GM12892 (cell line): ENCODE measurements at regions not wholly inside any gene's neighbourhood (a gene's known extent, or its start where the extent isn't known, plus 50 kb on each side); places are given as distances from the start of the nearest gene placed in this dataset.

Experiments used
- DNase-seq: peaks from one replicate; pipeline ENCODE4 v3.0.0; 2011; ENCODE audit not compliant: insufficient read length
- FAIRE-seq: peaks from 2 replicates; lab custom pipeline; 2011; peaks lifted over from hg19 to GRCh38; lab: Jason Lieb, UNC
- POLR2A ChIP-seq: IDR thresholded peaks from 2 replicates; pipeline ENCODE4 v1.6.1; 2011; ENCODE audit warnings: low read depth, low read length, control low read depth
- POLR2AphosphoS5 ChIP-seq: IDR thresholded peaks from 2 replicates; pipeline ENCODE4 v1.6.1; 2011; ENCODE audit warnings: low read depth, low read length, control low read depth
- TAF1 ChIP-seq: IDR thresholded peaks from 2 replicates; pipeline ENCODE4 v1.6.1; 2011; ENCODE audit warnings: low read depth, mild to moderate bottlenecking, control low read depth, low read length, borderline replicate concordance

DNA sequence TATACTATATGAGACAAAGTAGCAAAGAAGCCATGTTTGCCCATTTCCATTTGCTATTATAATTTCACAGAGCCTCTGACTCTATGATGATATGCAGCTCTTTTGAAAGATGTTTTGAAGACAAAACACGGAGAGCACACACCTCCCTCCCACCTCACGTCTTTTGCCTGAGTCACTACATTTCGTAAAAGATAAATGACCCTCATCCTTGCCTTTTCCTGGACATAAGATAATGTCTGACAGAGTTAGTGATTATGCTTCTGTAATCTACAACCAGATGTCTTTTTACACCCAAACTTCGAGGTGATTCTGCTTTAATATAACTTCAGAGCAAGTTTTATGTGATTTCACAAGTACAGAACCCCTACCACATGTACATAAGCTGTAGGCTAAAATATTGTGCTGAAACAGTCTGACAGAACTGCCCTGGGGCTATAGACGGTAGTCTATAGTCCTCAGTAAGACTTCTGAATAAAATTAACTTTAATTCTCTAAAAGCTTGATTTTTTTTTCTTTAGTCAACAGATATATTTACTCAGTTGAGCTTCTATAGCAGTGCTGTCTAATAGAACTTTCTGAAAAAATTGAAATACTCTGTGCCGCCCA, 99.9 kb downstream of the CD200R1L start:
- DNase-seq (no peak), FAIRE-seq (no peak)
- TF ChIP-seq TAF1 (no peak), POLR2A (no peak), POLR2AphosphoS5 (no peak)

DNA sequence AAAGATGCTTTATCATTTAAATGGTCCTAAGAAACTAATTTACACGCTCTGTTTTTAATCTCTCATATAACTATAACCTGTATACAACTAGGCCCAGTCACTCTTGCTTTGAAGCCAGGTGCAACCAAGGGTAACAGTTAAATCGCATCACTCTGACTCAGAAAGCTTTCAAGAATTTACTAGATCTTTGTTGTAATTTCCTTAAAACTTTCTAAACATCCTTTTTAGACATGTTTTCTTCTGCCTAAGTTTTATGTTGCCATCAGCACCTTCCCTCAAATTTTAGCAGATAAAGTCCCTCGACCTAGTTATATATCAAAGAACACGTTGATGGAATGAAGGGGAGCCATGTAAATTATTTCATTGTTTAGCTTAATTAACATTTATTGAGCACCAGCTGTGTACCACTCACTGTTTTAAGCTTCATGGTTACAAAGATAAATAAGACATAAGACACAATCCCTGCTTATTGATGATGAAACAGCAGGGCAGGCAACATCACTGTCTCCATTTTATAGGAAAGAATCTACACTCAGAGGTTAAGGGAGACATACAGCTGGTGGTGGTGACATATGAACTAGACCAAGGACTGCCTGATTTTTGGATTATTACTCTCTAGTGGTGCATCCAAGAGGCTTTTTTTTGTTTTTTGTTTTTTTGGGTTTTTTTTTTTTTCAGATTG, 101.0 kb downstream of the CD200R1L start:
- FAIRE-seq: peak; percentile 44
- no peak for TF ChIP-seq TAF1
- no peak for TF ChIP-seq POLR2A
- no peak for TF ChIP-seq POLR2AphosphoS5
- no peak for DNase-seq

DNA sequence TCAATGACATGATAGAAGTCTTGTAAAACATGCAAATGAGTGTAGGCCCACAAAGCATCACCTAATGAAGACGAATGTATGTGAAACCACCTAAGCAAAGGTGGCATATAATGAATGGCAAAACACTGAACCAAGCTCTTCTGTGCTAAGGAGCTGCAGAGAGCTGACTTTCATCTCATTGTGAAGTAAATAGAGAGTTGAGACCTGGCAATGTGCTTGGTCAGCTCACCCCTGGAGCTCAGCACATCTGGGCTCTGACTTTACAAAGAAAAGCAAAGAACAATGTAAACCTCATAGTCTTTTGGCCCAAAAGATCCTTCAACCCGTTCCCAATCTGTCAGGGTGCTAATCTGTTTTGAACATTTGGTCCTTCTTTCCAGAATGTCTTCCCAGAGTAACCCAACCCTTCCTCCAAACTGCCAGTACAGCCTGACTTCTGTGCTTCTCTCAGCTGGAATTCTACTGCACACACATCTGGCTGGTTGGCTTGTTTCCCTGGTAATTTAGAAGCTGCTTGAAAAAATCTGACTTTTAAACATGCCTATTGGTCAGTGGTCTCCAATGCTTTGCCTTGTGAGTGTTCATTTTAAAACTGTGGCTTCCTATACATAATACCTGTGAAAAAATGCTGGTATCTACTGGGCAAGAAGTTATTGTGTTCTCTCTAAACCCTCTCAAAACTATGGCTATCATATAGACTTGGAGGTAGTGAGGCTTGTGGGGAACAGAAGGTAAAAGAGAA, 101.7 kb downstream of the CD200R1L start:
- no peak for TF ChIP-seq POLR2A
- TF ChIP-seq POLR2AphosphoS5: no peak
- TF ChIP-seq TAF1: no peak
- DNase-seq (no peak), FAIRE-seq (no peak)

DNA sequence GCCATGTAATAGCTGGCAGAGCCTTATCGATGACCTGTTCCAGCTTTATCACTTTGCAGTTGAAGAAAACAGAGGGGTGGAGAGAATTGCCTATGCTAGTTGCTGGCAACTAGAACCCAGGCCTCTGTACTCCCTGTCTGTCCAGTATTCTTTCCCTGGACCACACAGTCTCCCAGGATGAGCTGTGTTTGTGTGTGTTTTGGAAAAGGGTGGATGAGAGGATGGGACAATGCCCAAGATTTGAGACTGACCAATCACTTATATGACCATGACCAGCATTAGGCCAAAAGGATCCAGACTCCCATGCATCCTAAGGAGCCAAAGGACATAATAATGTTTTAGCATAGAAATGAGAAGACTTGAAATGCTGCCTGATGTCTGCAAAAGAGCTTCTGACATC, 102.6 kb downstream of the CD200R1L start:
- FAIRE-seq (no peak), DNase-seq (no peak)
- TF ChIP-seq POLR2AphosphoS5 (no peak), POLR2A (no peak), TAF1 (no peak)

DNA sequence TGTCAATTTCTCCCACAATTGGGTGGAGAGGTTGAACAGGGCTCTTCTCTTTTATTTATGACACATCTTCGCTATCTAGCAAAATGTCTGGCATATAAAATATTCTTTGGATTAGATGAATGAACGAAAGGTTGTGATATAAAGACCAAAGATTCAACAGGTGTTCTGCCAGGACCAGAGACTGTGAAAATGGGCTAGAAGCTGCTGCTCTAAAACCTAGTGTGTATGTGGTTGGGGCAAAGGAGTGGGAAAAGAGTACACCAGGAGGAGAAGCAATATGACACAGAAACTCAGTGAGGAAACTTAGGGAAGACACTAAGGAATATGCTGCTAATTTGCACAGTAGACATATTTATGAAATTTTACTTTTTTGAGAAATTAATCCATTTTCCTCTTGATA, 102.0 kb upstream of the CCDC80 start:
- TF ChIP-seq TAF1: no peak
- TF ChIP-seq POLR2AphosphoS5: no peak
- no peak for TF ChIP-seq POLR2A
- DNase-seq (no peak), FAIRE-seq (no peak)

DNA sequence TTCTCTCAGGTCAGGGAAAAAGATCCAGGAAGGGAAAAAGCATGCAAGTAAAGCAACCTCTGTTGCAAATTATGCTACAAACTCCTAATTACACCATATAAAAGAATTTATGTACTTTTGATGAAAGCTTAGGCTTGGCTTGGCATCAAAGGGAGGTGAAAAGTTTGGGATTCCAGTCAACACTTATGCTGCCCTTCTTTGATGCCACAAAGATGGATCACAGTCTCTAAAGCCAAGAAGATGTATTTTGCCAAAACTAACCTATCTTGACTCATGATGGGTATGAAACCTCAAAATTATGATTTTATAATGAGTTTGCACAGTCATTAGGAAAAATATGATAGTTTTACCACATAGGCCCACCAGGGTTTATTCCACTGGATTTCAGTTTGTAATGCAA, 101.0 kb upstream of the CCDC80 start:
- no peak for TF ChIP-seq POLR2AphosphoS5
- TF ChIP-seq TAF1: no peak
- TF ChIP-seq POLR2A: no peak
- no peak for DNase-seq
- FAIRE-seq: no peak

DNA sequence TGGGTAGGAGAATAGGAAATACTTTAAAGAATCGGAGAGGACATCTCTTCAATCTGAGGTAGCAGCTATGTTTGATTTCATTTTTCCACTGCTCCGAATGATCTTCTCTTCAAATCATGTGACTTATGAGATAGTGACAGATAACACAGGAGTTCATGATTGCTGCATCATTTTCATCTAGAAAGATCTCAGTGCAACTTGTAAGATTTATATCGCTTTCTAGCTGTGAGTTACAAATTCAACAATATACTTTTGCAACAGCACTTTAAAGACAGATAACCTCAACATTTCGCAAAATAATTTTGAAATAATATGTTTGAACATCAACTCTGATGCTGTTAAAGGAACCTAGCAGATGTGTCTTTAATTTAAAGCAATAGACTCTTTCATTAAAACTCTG, 99.9 kb upstream of the CCDC80 start:
- TF ChIP-seq POLR2AphosphoS5 (no peak), POLR2A (no peak)
- DNase-seq (no peak), FAIRE-seq (no peak)

DNA sequence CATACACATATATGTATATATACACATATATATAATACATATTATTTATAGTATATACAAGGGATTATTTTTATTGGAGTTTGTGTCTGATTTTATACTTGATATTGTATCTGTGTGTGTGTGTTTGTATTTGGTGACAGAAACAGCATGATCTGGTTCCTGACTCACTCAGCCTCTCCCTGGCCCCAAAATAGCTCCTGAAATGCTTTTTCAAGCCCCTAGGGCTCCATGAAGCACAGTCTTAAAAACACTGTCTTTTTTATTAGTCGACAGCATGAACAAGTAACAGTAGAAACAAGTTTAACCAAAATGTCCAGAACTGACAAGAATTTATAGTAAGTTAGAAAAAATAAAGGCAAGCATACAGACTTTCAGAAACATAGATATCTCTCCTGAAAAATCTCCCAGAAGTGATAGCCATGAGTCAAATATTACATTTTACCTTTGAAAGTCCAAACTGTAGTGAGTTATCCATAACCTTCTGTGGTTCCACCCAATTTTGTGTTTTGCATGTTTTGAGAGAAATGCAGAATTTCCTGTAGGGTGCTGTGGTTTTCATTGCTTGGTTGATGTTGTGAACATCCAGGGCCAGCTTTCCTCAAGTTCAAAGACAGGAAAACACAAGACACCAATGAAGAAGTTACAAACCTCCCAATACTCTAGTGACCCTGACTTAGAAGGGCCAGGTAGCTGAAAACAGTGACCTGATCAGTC, 98.5 kb upstream of the CCDC80 start:
- no peak for TF ChIP-seq TAF1
- no peak for TF ChIP-seq POLR2AphosphoS5
- TF ChIP-seq POLR2A: no peak
- no peak for FAIRE-seq

DNA sequence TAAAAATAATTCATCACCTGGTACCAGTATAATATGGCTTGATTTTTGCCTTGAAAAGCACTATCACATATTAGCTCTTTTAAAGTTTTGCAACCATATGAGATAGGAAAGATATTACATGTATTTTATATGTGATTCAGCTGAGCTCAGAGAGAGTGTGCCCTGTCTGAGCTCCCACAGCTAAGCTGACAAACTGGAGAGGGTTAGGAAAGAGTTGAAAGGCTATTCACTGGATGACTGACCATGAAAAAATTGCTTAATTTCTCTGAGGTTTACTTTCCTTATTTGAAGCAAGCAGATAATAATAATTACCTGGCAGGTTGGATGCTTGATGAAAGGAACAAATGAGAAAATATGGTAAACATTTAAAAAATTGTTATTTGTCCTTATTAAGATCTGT, 97.4 kb upstream of the CCDC80 start:
- TF ChIP-seq TAF1 (no peak), POLR2AphosphoS5 (no peak), POLR2A (no peak)
- DNase-seq (no peak), FAIRE-seq (no peak)

More for the DNA sequence above, 98.5 kb upstream of the CCDC80 start:
- DNase-seq: no peak

DNA sequence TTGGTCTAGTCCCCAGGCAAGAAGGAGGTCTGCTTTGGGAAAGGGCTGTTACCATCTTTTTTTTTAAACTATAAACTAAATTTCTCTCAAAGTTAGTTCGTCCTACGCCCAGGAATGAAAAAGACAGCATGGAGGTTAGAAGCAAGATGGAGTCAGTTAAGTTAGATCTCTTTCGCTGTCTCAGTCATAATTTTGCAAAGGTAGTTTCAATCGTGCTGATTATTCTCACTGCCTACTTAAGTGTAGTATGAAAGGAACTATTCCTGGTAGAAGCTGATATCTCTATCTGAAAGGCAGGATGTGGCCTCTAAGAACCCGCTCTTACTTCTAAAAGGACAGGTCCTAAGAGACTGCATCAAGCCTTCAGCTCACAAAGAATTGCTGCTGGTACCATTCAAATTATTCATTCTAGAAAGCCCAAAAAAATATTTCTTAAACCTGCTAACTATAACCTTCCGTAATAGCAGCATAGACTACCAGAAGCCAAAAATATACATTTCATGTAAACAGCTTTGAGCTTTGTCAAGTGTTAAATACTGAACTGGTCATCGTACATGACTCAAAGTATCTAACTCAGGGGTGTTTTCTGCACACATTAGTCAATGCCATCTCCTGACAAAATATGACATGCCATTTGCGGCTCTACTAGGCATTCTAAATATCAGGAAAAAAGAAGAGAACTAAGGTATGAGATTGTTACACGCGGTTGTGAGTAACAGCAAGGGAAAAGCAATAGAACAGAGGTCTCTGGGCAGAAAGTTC, 96.0 kb upstream of the CCDC80 start:
- FAIRE-seq (no peak), DNase-seq (no peak)
- TF ChIP-seq POLR2AphosphoS5 (no peak), POLR2A (no peak), TAF1 (no peak)
